CD14-positive monocyte (primary cell): ENCODE measurements at regions not wholly inside any gene's neighbourhood (a gene's known extent, or its start where the extent isn't known, plus 50 kb on each side); places are given as distances from the start of the nearest gene placed in this dataset.

Source experiments
- DNase-seq, 3 donors: peaks; one replicate each; pipeline ENCODE4 v3.0.0-alpha.2; 2011 to 2022
- H2AFZ ChIP-seq: 2 replicates; pipeline ENCODE4 v1.6.0; 2012; ENCODE audit warnings: mild to moderate bottlenecking, low read depth, low read length, inconsistent platforms; ENCODE audit not compliant: insufficient read depth, poor library complexity, severe bottlenecking
- H3K27ac ChIP-seq, 2 donors: 1 replicate in 1 of 2; 2 replicates in 1 of 2; pipeline ENCODE4 v1.5.1; 2012 to 2013; ENCODE audit warnings: low read length in 2 of 2, control low read depth in 1 of 2, inconsistent platforms in 1 of 2, low read depth in 1 of 2, mild to moderate bottlenecking in 1 of 2
- H3K27me3 ChIP-seq, 2 donors: one replicate each; pipeline versions ENCODE4 v1.6.0 to v1.6.1; 2011 to 2013; ENCODE audit warnings: low read length in 2 of 2; ENCODE audit not compliant: control insufficient read depth in 2 of 2, insufficient read depth in 2 of 2
- H3K36me3 ChIP-seq, 2 donors: replicated peaks in 1 of 2; 1 replicate in 1 of 2; 2 replicates in 1 of 2; pipeline versions ENCODE4 v1.5.1 to v1.6.1; 2012 to 2013; ENCODE audit warnings: low read length in 2 of 2, control low read depth in 1 of 2, inconsistent platforms in 1 of 2, mild to moderate bottlenecking in 1 of 2; ENCODE audit not compliant: insufficient read depth in 2 of 2, control insufficient read depth in 1 of 2
- H3K4me1 ChIP-seq, 2 donors: 1 replicate in 1 of 2; 2 replicates in 1 of 2; pipeline versions ENCODE4 v1.5.1 to v1.6.1; 2012 to 2013; ENCODE audit warnings: low read length in 2 of 2, control low read depth in 1 of 2, inconsistent platforms in 1 of 2, mild to moderate bottlenecking in 1 of 2, moderate library complexity in 1 of 2; ENCODE audit not compliant: insufficient read depth in 2 of 2, control insufficient read depth in 1 of 2
- H3K4me2 ChIP-seq: replicated peaks from 2 replicates; pipeline ENCODE3; 2012; ENCODE audit warnings: low read length, moderate library complexity, mild to moderate bottlenecking; ENCODE audit not compliant: poor library complexity, severe bottlenecking; ENCODE audit errors: extremely low read depth
- H3K4me3 ChIP-seq, 3 experiments: fragments of 200-600 bp in 1 of 3; sonication (generic) in 1 of 3; replicated peaks in 1 of 3; 1 replicate in 2 of 3; 2 replicates in 1 of 3; pipeline ENCODE4 v1.5.1; 2011 to 2013; ENCODE audit warnings: low read length in 3 of 3, mild to moderate bottlenecking in 3 of 3, control low read depth in 2 of 3, low read depth in 2 of 3, inconsistent platforms in 1 of 3, moderate library complexity in 1 of 3
- H3K79me2 ChIP-seq: 2 replicates; pipeline ENCODE4 v1.6.0; 2012; ENCODE audit warnings: mild to moderate bottlenecking, control low read depth, inconsistent platforms, low read length, moderate library complexity; ENCODE audit not compliant: insufficient read depth
- H3K9ac ChIP-seq: 2 replicates; pipeline ENCODE4 v1.6.0; 2017; ENCODE audit warnings: low read length, mild to moderate bottlenecking; ENCODE audit not compliant: insufficient read depth, poor library complexity, severe bottlenecking
- H3K9me3 ChIP-seq, 2 donors: replicated peaks in 1 of 2; 1 replicate in 1 of 2; 2 replicates in 1 of 2; pipeline versions ENCODE4 v1.5.1 to v1.6.1; 2012 to 2013; ENCODE audit warnings: low read length in 2 of 2, control low read depth in 1 of 2; ENCODE audit not compliant: control insufficient read depth in 1 of 2, insufficient read depth in 1 of 2
- H4K20me1 ChIP-seq: 2 replicates; pipeline ENCODE4 v1.6.0; 2012; ENCODE audit warnings: mild to moderate bottlenecking, low read length, control low read depth, moderate library complexity; ENCODE audit not compliant: insufficient read depth
- H3K27ac Mint-ChIP-seq, 7 donors: one replicate each; pipeline ENCODE4 v1.8.0; 2020; ENCODE audit warnings: mild to moderate bottlenecking in 7 of 7, mixed read lengths in 7 of 7, moderate library complexity in 6 of 7, inconsistent platforms in 2 of 7
- H3K27me3 Mint-ChIP-seq, 3 donors: one replicate each; pipeline ENCODE4 v1.8.0; 2021 to 2022; ENCODE audit warnings: low read depth in 3 of 3, mild to moderate bottlenecking in 3 of 3, mixed read lengths in 3 of 3, moderate library complexity in 3 of 3, inconsistent platforms in 1 of 3
- H3K36me3 Mint-ChIP-seq, 2 donors: one replicate each; pipeline ENCODE4 v1.8.0; 2020; ENCODE audit warnings: mixed read lengths in 2 of 2, inconsistent platforms in 1 of 2, mild to moderate bottlenecking in 1 of 2
- H3K4me1 Mint-ChIP-seq: one replicate; pipeline ENCODE4 v1.8.0; 2020; ENCODE audit warnings: mild to moderate bottlenecking, mixed read lengths
- H3K4me3 Mint-ChIP-seq, 2 donors: one replicate each; pipeline ENCODE4 v1.8.0; 2020; ENCODE audit warnings: mild to moderate bottlenecking in 2 of 2, mixed read lengths in 2 of 2, moderate library complexity in 1 of 2
- H3K9me3 Mint-ChIP-seq, 7 donors: one replicate each; pipeline ENCODE4 v1.8.0; 2020 to 2022; ENCODE audit warnings: mixed read lengths in 7 of 7, mild to moderate bottlenecking in 6 of 7, moderate library complexity in 6 of 7, inconsistent platforms in 2 of 7
- CTCF ChIP-seq: fragments of 200-600 bp; IDR thresholded peaks from one replicate; pipeline ENCODE4 v1.8.0; 2022; ENCODE audit warnings: antibody characterized with exemption, mild to moderate bottlenecking
- WGBS: methylation state at CpG from one replicate; pipeline ENCODE4 v1.1.5; 2013; ENCODE audit warnings: missing lambda C conversion rate; ENCODE audit not compliant: insufficient coverage; 5-methylcytosine and 5-hydroxymethylcytosine counted together
- intact Hi-C, 2 donors: fragments of 100-400 bp; cut with micrococcal nuclease; formaldehyde crosslinking; loops; one replicate each; pipeline versions ENCODE4 v1.15.0 to v1.15.1; 2023

GRCh38 chr15:95874637-95875036 is 455.9 kb upstream of the NR2F2 start:
- peak overlapping the region in 1 of 2 donors; percentile 44 for H3K4me3 Mint-ChIP-seq
- Histone ChIP-seq H4K20me1 (no peaks in the 10 kb centered on the region), H3K4me3 (peak overlapping the region in 1 of 3 experiments; percentile 54), H3K27me3 (no peaks in the 10 kb centered on the region), H3K36me3 (no peaks in the 10 kb centered on the region), H2AFZ (peak overlapping the region; percentile 29), H3K27ac (no peak overlapping the region), H3K4me1 (peaks cover 11 to 27% of the 10 kb centered on the region in 2 donors), H3K79me2 (no peaks in the 10 kb centered on the region), H3K9ac (no peak overlapping the region), H3K4me2 (peak overlapping the region; percentile 54), H3K9me3 (no peaks in the 10 kb centered on the region)
- H3K36me3 Mint-ChIP-seq, result no peaks in the 10 kb centered on the region
- peak overlapping the region in 3 of 7 donors; percentile 25 to 41 (median 25) for H3K27ac Mint-ChIP-seq
- H3K27me3 Mint-ChIP-seq, result peaks cover 0 to 5% (median 0%) of the 10 kb centered on the region in 3 donors
- no peak for TF ChIP-seq CTCF
- intact Hi-C loops, result no loop called here
- H3K4me1 Mint-ChIP-seq, result peaks cover 25% of the 10 kb centered on the region
- peaks cover 0 to 2% (median 0%) of the 10 kb centered on the region in 7 donors for H3K9me3 Mint-ChIP-seq
- no peak for DNase-seq

GRCh38 chr15:95875121-95875643 is 455.3 kb upstream of the NR2F2 start:
- Mint-ChIP-seq H3K4me3 (peak overlapping the region; percentile 0 to 44), H3K9me3 (peaks cover 0 to 2% (median 0%) of the 10 kb centered on the region in 7 donors), H3K4me1 (peaks cover 30% of the 10 kb centered on the region), H3K36me3 (no peaks in the 10 kb centered on the region), H3K27ac (peak overlapping the region in 5 of 7 donors; percentile 27 to 70 (median 52)), H3K27me3 (peaks cover 0 to 5% (median 0%) of the 10 kb centered on the region in 3 donors)
- peak overlapping the region in 2 of 3 experiments; percentile 23 to 54 for H3K4me3 ChIP-seq
- TF ChIP-seq CTCF, result no peak
- no peaks in the 10 kb centered on the region for H3K27me3 ChIP-seq
- no peaks in the 10 kb centered on the region for H3K36me3 ChIP-seq
- WGBS, result no CpG with 5 or more reads among the region's 7 CpGs
- H3K4me1 ChIP-seq, result peaks cover 17 to 33% of the 10 kb centered on the region in 2 donors
- intact Hi-C loops, result no loop called here
- peak overlapping the region; percentile 54 for H3K4me2 ChIP-seq
- H3K9ac ChIP-seq, result no peak overlapping the region
- no peaks in the 10 kb centered on the region for H3K9me3 ChIP-seq
- peak overlapping the region in 1 of 2 donors; percentile 11 for H3K27ac ChIP-seq
- H2AFZ ChIP-seq, result peak overlapping the region; percentile 29
- no peaks in the 10 kb centered on the region for H4K20me1 ChIP-seq
- DNase-seq, result peak; percentile 3 to 30 (median 13)
- H3K79me2 ChIP-seq, result no peaks in the 10 kb centered on the region
